IMR-90 (cell line): ENCODE measurements at regions not wholly inside any gene's neighbourhood (a gene's known extent, or its start where the extent isn't known, plus 50 kb on each side); places are given as distances from the start of the nearest gene placed in this dataset.

Experiments used
- ATAC-seq: fragments of 200-7000 bp; cut with Tn5 transposase; 2 replicates; pipeline ENCODE4 v1.9.1; 2020; ENCODE audit warnings: low read depth, mild to moderate bottlenecking, moderate library complexity
- BruUV-seq: library from RNA; stranded (reverse); fragments of 400-500 nt; replicated peaks from 2 replicates; lab custom pipeline; 2021; lab: Mats Ljungman, UMichigan
- CTCF ChIA-PET: fragments of 300-600 bp; formaldehyde crosslinking; extraction: SDS; loops from one replicate; lab custom pipeline; 2021; ENCODE audit warnings: antibody characterized with exemption; lab: Yijun Ruan, JAX
- POLR2A ChIA-PET: fragments of 300-600 bp; sonication (Branson Sonifier 250); formaldehyde crosslinking; loops from one replicate; lab custom pipeline; 2022; ENCODE audit warnings: antibody characterized with exemption; ENCODE audit not compliant: unreplicated experiment; lab: Charles Lee
- DNase-seq: peaks from one replicate; pipeline ENCODE4 v3.0.0; 2013
- H2AFZ ChIP-seq: replicated peaks from 2 replicates; pipeline ENCODE3; 2013; ENCODE audit warnings: low read length, mild to moderate bottlenecking; ENCODE audit not compliant: poor library complexity
- H2AK5ac ChIP-seq: 2 replicates; pipeline ENCODE4 v1.6.1; 2013; ENCODE audit warnings: low read depth, low read length, inconsistent platforms
- H2AK9ac ChIP-seq: replicated peaks from 2 replicates; pipeline ENCODE3; 2013; ENCODE audit warnings: mild to moderate bottlenecking, low read depth, low read length, moderate library complexity; ENCODE audit not compliant: poor library complexity
- H2BK120ac ChIP-seq: 2 replicates; pipeline ENCODE4 v1.6.1; 2013; ENCODE audit warnings: low read depth, low read length, inconsistent platforms
- H2BK15ac ChIP-seq: 3 replicates; pipeline ENCODE4 v1.6.1; 2013; ENCODE audit warnings: low read depth, low read length, inconsistent platforms
- H2BK20ac ChIP-seq: 2 replicates; pipeline ENCODE4 v1.6.1; 2013; ENCODE audit warnings: low read depth, mild to moderate bottlenecking, inconsistent platforms, low read length, moderate library complexity
- H2BK5ac ChIP-seq: 2 replicates; pipeline ENCODE4 v1.6.1; 2013; ENCODE audit warnings: mild to moderate bottlenecking, low read depth, low read length, inconsistent platforms; ENCODE audit not compliant: poor library complexity, severe bottlenecking
- H3K14ac ChIP-seq: replicated peaks from 2 replicates; pipeline ENCODE4 v1.6.1; 2013; ENCODE audit warnings: low read depth, low read length, inconsistent platforms
- H3K18ac ChIP-seq: 2 replicates; pipeline ENCODE4 v1.6.1; 2013; ENCODE audit warnings: low read depth, low read length, control low read depth
- H3K23ac ChIP-seq: 2 replicates; pipeline ENCODE4 v1.6.1; 2013; ENCODE audit warnings: low read depth, low read length, inconsistent platforms
- H3K27ac ChIP-seq: 2 replicates; pipeline ENCODE4 v1.5.1; 2013; ENCODE audit warnings: mild to moderate bottlenecking, control low read depth, low read length; ENCODE audit not compliant: insufficient read depth
- H3K27me3 ChIP-seq: 2 replicates; pipeline ENCODE4 v1.6.1; 2013; ENCODE audit warnings: low read length; ENCODE audit not compliant: control insufficient read depth, insufficient read depth
- H3K36me3 ChIP-seq: 2 replicates; pipeline ENCODE4 v1.6.1; 2013; ENCODE audit warnings: low read length, mixed read lengths; ENCODE audit not compliant: control insufficient read depth, insufficient read depth
- H3K4ac ChIP-seq: 2 replicates; pipeline ENCODE4 v1.6.1; 2013; ENCODE audit warnings: low read depth, low read length, inconsistent platforms
- H3K4me1 ChIP-seq: 2 replicates; pipeline ENCODE4 v1.6.1; 2013; ENCODE audit warnings: low read length, mixed read lengths; ENCODE audit not compliant: control insufficient read depth, insufficient read depth
- H3K4me2 ChIP-seq: 2 replicates; pipeline ENCODE4 v1.6.1; 2013; ENCODE audit warnings: low read depth, mild to moderate bottlenecking, control low read depth, low read length, moderate library complexity
- H3K4me3 ChIP-seq: 2 replicates; pipeline ENCODE4 v1.5.1; 2013; ENCODE audit warnings: low read depth, mild to moderate bottlenecking, control low read depth, low read length, moderate library complexity; ENCODE audit not compliant: insufficient read depth
- H3K56ac ChIP-seq: 2 replicates; pipeline ENCODE4 v1.6.1; 2013; ENCODE audit warnings: low read length, inconsistent platforms; ENCODE audit not compliant: insufficient read depth; ENCODE audit errors: extremely low read depth
- H3K79me1 ChIP-seq, 2 experiments: 2 replicates each; pipeline ENCODE4 v1.6.1; 2013; ENCODE audit warnings: low read length in 2 of 2, inconsistent platforms in 1 of 2, low read depth in 1 of 2
- H3K9ac ChIP-seq: 2 replicates; pipeline ENCODE4 v1.6.1; 2013; ENCODE audit warnings: low read depth, low read length, control low read depth
- H3K9me1 ChIP-seq: 2 replicates; pipeline ENCODE4 v1.6.1; 2013; ENCODE audit warnings: low read length, inconsistent platforms; ENCODE audit not compliant: insufficient read depth
- H3K9me3 ChIP-seq: 2 replicates; pipeline ENCODE4 v1.6.1; 2013; ENCODE audit warnings: low read length; ENCODE audit not compliant: control insufficient read depth, insufficient read depth
- H4K20me1 ChIP-seq: 2 replicates; pipeline ENCODE4 v1.6.1; 2013; ENCODE audit warnings: low read length, inconsistent platforms; ENCODE audit not compliant: insufficient read depth
- H4K5ac ChIP-seq: 2 replicates; pipeline ENCODE4 v1.6.1; 2013; ENCODE audit warnings: mild to moderate bottlenecking, low read depth, low read length, control low read depth
- H4K8ac ChIP-seq, 2 experiments: 2 replicates each; pipeline ENCODE4 v1.6.1; 2013; ENCODE audit warnings: low read depth in 2 of 2, low read length in 2 of 2, control low read depth in 1 of 2, inconsistent platforms in 1 of 2
- H4K91ac ChIP-seq: 2 replicates; pipeline ENCODE4 v1.6.1; 2013; ENCODE audit warnings: low read depth, low read length, inconsistent platforms; ENCODE audit not compliant: insufficient read depth
- BHLHE40 ChIP-seq: fragments of 150-350 bp; IDR thresholded peaks from 2 replicates; pipeline ENCODE4 v1.6.1; 2016; ENCODE audit warnings: mild to moderate bottlenecking, low read depth, low read length
- CEBPB ChIP-seq: IDR thresholded peaks from 2 replicates; pipeline ENCODE4 v1.6.1; 2012; ENCODE audit warnings: low read depth, low read length, improper control_type of control experiment
- CHD1 ChIP-seq: IDR thresholded peaks from 2 replicates; pipeline ENCODE4 v1.6.1; 2012; ENCODE audit warnings: low read depth, low read length, improper control_type of control experiment
- ELK1 ChIP-seq: fragments of 150-350 bp; IDR thresholded peaks from 2 replicates; pipeline ENCODE4 v1.6.1; 2016; ENCODE audit warnings: low read depth, mild to moderate bottlenecking, low read length, moderate library complexity, borderline replicate concordance
- FOS ChIP-seq: fragments of 150-350 bp; IDR thresholded peaks from 2 replicates; pipeline ENCODE4 v1.6.1; 2016; ENCODE audit warnings: low read depth, low read length
- MAFK ChIP-seq: IDR thresholded peaks from 2 replicates; pipeline ENCODE4 v1.6.1; 2012; ENCODE audit warnings: low read depth, low read length, improper control_type of control experiment
- MAZ ChIP-seq: IDR thresholded peaks from 2 replicates; pipeline ENCODE4 v1.6.1; 2012; ENCODE audit warnings: low read depth, mild to moderate bottlenecking, low read length, improper control_type of control experiment, moderate library complexity, borderline replicate concordance
- MXI1 ChIP-seq: IDR thresholded peaks from 2 replicates; pipeline ENCODE4 v1.6.1; 2012; ENCODE audit warnings: low read depth, mild to moderate bottlenecking, low read length, moderate library complexity, borderline replicate concordance
- NFE2L2 ChIP-seq: fragments of 150-350 bp; IDR thresholded peaks from 2 replicates; pipeline ENCODE4 v1.6.1; 2016; ENCODE audit warnings: low read depth, mild to moderate bottlenecking, low read length
- POLR2A ChIP-seq: IDR thresholded peaks from 2 replicates; pipeline ENCODE4 v1.6.1; 2012; ENCODE audit warnings: mild to moderate bottlenecking, low read depth, low read length
- RCOR1 ChIP-seq: IDR thresholded peaks from 2 replicates; pipeline ENCODE4 v1.6.1; 2012; ENCODE audit warnings: mild to moderate bottlenecking, low read length, improper control_type of control experiment; ENCODE audit not compliant: insufficient replicate concordance
- RFX5 ChIP-seq: IDR thresholded peaks from 2 replicates; pipeline ENCODE4 v1.8.0; 2012; ENCODE audit warnings: low read depth, mild to moderate bottlenecking, low read length, moderate library complexity
- SMC3 ChIP-seq: fragments of 150-350 bp; IDR thresholded peaks from 2 replicates; pipeline ENCODE4 v1.6.1; 2016; ENCODE audit warnings: low read depth, mild to moderate bottlenecking, antibody characterized with exemption, low read length, moderate library complexity
- WGBS, 2 experiments: methylation state at CpG; one replicate each; pipeline versions ENCODE4 v1.1.5 to v1.1.7; 2013; ENCODE audit warnings: missing lambda C conversion rate in 2 of 2; ENCODE audit not compliant: insufficient read length in 1 of 2; ENCODE audit errors: extremely low coverage in 2 of 2; 5-methylcytosine and 5-hydroxymethylcytosine counted together
- dilution Hi-C: fragments of 300-500 bp; cut with HindIII; formaldehyde crosslinking; loops from one replicate; pipeline ENCODE4 v1.14.3; 2018; ENCODE audit warnings: low sequenced_read_pairs; ENCODE audit not compliant: unreplicated experiment
- in situ Hi-C: fragments of 300-500 bp; cut with MboI; formaldehyde crosslinking; loops from 3 replicates; pipeline ENCODE4 v1.14.3; 2019; ENCODE audit warnings: low sequenced_read_pairs, inconsistent platforms, mixed read lengths
- intact Hi-C: fragments of 100-400 bp; cut with micrococcal nuclease; formaldehyde crosslinking; loops from 2 replicates; pipeline ENCODE4 v1.10.0; 2022
- TF ChIP-seq, protein P1 (sequence below): fragments of 150-350 bp; IDR thresholded peaks from 2 replicates; pipeline ENCODE4 v1.6.1; 2017; ENCODE audit warnings: mild to moderate bottlenecking, antibody characterized with exemption, low read length, low read depth

DNA sequence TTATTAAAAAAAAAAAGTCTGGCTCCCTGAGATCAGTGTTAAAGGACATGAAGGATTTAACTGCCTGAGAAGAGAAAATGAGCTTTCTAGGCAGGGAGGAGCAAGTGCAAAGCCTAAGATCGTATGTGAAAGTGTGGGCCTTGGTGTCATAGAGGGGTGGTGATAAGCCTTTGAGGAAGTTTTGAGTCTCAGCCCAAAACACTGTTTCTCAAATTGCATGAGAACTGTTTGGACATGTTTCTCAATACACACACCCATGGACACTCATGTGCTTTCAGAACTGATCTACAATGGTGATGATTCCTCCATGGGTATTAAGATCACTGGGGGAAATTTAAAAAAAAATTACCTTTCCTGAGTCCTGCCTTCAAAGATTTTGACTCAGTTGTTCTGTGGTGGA lies 336.7 kb upstream of the RND3 start:
- TF ChIP-seq CHD1 (no peak), BHLHE40 (no peak), NFE2L2 (no peak), ELK1 (no peak), POLR2A (no peak), RFX5 (no peak), MAZ (no peak), MAFK (no peak), RCOR1 (no peak), MXI1 (no peak), CEBPB (no peak), SMC3 (no peak), FOS (no peak)
- TF ChIP-seq, protein P1, sequence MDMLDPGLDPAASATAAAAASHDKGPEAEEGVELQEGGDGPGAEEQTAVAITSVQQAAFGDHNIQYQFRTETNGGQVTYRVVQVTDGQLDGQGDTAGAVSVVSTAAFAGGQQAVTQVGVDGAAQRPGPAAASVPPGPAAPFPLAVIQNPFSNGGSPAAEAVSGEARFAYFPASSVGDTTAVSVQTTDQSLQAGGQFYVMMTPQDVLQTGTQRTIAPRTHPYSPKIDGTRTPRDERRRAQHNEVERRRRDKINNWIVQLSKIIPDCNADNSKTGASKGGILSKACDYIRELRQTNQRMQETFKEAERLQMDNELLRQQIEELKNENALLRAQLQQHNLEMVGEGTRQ, result no peak
- Histone ChIP-seq H3K56ac (no peak overlapping the region), H4K20me1 (no peaks in the 10 kb centered on the region), H3K18ac (no peak overlapping the region), H3K4me2 (no peak overlapping the region), H3K14ac (no peak overlapping the region), H3K4ac (no peak overlapping the region), H2BK15ac (no peak overlapping the region), H2AK5ac (no peak overlapping the region), H2BK20ac (no peak overlapping the region), H3K9me3 (no peaks in the 10 kb centered on the region), H3K9me1 (no peaks in the 10 kb centered on the region), H3K79me1 (no peaks in the 10 kb centered on the region), H3K36me3 (no peaks in the 10 kb centered on the region), H3K27me3 (no peaks in the 10 kb centered on the region), H3K23ac (no peak overlapping the region), H3K27ac (no peak overlapping the region), H4K5ac (no peak overlapping the region), H4K8ac (no peak overlapping the region), H3K9ac (no peak overlapping the region), H2AK9ac (no peak overlapping the region), H2AFZ (no peak overlapping the region), H2BK120ac (no peak overlapping the region), H2BK5ac (no peak overlapping the region), H3K4me1 (no peaks in the 10 kb centered on the region), H3K4me3 (no peak overlapping the region), H4K91ac (no peak overlapping the region)
- in situ Hi-C loops (no loop called here), dilution Hi-C loops (no loop called here), intact Hi-C loops (no loop called here)
- ChIA-PET CTCF (interaction anchor here (0.6 to 1.0 kb wide), 2 partner anchors 9 to 48 kb away, joined by 3 to 4 read pairs; no protein-coding TSS in a partner anchor), POLR2A (no interaction called here)
- ATAC-seq, result no peak
- no peak for DNase-seq
- WGBS, 2 experiments, result no CpG with 5 or more reads among the region's 1 CpG
- BruUV-seq, result no TSS peak
